EL (cell line): ENCODE measurements at regions not wholly inside any gene's neighbourhood (a gene's known extent, or its start where the extent isn't known, plus 50 kb on each side); places are given as distances from the start of the nearest gene placed in this dataset.
"Not testable (repeated sequence)": the region's sequence is repeated elsewhere in the genome, so short reads cannot be mapped to it uniquely, and the experiment has no call there.

Experiments
- DNase-seq: peaks from one replicate; pipeline ENCODE4 v3.0.0-alpha.2; 2016

GRCh38 chr16:8109510-8110369, 480.6 kb downstream of the TMEM114 start:
- no peak for DNase-seq

- no peak for DNase-seq
Observed at GRCh38 chr16:8108991-8109509, 481.3 kb downstream of the TMEM114 start.

GRCh38 chr16:8107296-8107695, 483.0 kb downstream of the TMEM114 start:
- DNase-seq: no peak

- no peak for DNase-seq
Observed at GRCh38 chr16:8103649-8104289, 486.5 kb downstream of the TMEM114 start.

GRCh38 chr16:8099586-8099985, 490.7 kb downstream of the TMEM114 start:
- DNase-seq: no peak

- no peak for DNase-seq
Observed at GRCh38 chr16:8098947-8099512, 491.3 kb downstream of the TMEM114 start.

- DNase-seq: no peak
Observed at GRCh38 chr16:8096211-8096610, 494.1 kb downstream of the TMEM114 start.

GRCh38 chr16:8094696-8095095, 495.6 kb downstream of the TMEM114 start:
- no peak for DNase-seq

- DNase-seq: no peak
Observed at GRCh38 chr16:8088820-8089338, 501.4 kb downstream of the TMEM114 start.

GRCh38 chr16:8087597-8088289, 502.6 kb downstream of the TMEM114 start:
- no peak for DNase-seq

GRCh38 chr16:8087146-8087545, 503.2 kb downstream of the TMEM114 start:
- DNase-seq: no peak

- no peak for DNase-seq
Observed at GRCh38 chr16:8084882-8085281, 505.4 kb downstream of the TMEM114 start.

GRCh38 chr16:8084302-8084701, 506.0 kb downstream of the TMEM114 start:
- no peak for DNase-seq

- DNase-seq: no peak
Observed at GRCh38 chr16:8083560-8083959, 506.8 kb downstream of the TMEM114 start.

- DNase-seq: no peak
Observed at GRCh38 chr16:8080817-8081216, 509.5 kb downstream of the TMEM114 start.

- no peak for DNase-seq
Observed at GRCh38 chr16:8075271-8075670, 515.0 kb downstream of the TMEM114 start.

- DNase-seq: no peak
Observed at GRCh38 chr16:8070506-8070905, 519.8 kb downstream of the TMEM114 start.

GRCh38 chr16:8068225-8068624, 522.1 kb downstream of the TMEM114 start:
- not testable (repeated sequence) for DNase-seq

- no peak for DNase-seq
Observed at GRCh38 chr16:8063159-8063558, 527.2 kb downstream of the TMEM114 start.

- no peak for DNase-seq
Observed at GRCh38 chr16:8062677-8063076, 527.6 kb downstream of the TMEM114 start.

GRCh38 chr16:8055761-8056160, 534.5 kb downstream of the TMEM114 start:
- DNase-seq: no peak

GRCh38 chr16:8053437-8053836, 536.9 kb downstream of the TMEM114 start:
- no peak for DNase-seq

- DNase-seq: no peak
Observed at GRCh38 chr16:8048433-8048832, 541.9 kb downstream of the TMEM114 start.
